ENCODE measurements at regions not wholly inside any gene's neighbourhood (a gene's known extent, or its start where the extent isn't known, plus 50 kb on each side); places are given as distances from the start of the nearest gene placed in this dataset.
A peak's percentile ranks its signal among the peaks of the same experiment; 100 is the strongest.

DNA sequence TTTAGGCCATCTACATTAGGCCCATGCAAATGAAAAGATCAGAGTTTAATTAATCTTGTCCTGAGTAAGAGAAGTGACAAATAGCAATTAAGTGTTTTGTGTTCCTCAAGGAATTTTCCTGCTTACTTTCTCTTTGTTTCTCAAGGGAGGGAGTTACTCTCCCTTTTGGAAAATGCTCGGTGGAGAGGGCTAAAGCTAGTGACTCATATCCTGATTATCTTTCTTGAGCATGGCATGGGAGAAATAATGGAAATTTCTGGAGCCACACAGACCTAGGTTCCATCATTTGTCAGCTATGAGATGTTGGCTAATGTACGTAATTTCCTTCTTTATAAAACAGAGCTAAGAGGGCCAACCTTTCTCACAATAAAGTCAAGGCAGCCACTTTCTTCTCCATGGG, 177.1 kb downstream of the ETAA1 start:
- no peak overlapping the region for H3K4me3 ChIP-seq (ENCODE audit: low read depth, low read length)
- TF ChIP-seq CTCF (conservative IDR thresholded peaks at IDR 0.05; ENCODE audit: low read depth, low read length) = no peak
- DNase-seq (ENCODE audit: low read depth) = no peak

DNA sequence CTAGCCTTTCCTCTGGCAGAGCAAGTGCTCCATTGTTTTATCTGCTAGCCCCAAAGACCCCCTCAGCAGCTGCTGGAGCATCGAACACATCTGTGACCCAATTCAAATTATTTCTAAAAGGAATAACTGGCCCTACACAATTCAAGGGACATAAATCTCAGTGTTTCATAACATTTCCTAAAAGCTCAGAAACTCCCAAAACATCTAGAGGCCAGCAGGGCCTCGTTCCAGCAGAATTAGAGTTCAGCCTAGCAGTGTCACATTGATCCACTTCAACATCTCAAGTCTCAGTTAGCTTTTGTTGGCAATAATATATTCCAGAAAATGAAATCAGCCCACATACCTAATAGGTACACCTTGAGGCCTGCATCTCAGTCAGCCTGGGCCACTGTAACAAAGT, 179.1 kb downstream of the ETAA1 start:
- TF ChIP-seq CTCF (conservative IDR thresholded peaks at IDR 0.05; ENCODE audit: low read depth, low read length) = no peak
- H3K4me3 ChIP-seq (ENCODE audit: low read depth, low read length) = no peak overlapping the region
- DNase-seq (ENCODE audit: low read depth) = no peak

GRCh38 chr2:67576991-67577390, 179.9 kb downstream of the ETAA1 start:
- no peak for TF ChIP-seq CTCF (conservative IDR thresholded peaks at IDR 0.05; ENCODE audit: low read depth, low read length)
- DNase-seq (ENCODE audit: low read depth) = no peak
- no peak overlapping the region for H3K4me3 ChIP-seq (ENCODE audit: low read depth, low read length)

DNA sequence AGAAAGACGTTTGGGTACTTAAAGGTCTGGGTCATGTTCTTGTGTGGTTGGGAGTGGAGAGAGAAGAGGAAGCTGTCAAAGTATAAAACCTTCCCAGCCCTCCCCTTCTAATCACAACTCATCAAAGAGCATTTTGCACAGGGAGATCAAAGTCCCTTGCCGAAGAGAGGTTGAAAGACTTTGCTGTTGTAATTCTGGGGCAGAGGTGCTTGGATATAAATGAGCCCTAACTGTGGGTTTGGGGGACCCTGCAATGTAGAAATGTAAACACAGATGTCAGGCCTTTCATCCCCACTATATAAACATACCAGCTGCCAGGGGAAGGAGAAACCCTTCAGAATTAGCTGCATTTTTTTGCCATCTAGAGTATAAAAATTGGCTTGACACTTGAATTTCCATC, 182.1 kb downstream of the ETAA1 start:
- DNase-seq (ENCODE audit: low read depth) = no peak
- TF ChIP-seq CTCF (conservative IDR thresholded peaks at IDR 0.05; ENCODE audit: low read depth, low read length) = no peak
- H3K4me3 ChIP-seq (ENCODE audit: low read depth, low read length) = no peak overlapping the region

DNA sequence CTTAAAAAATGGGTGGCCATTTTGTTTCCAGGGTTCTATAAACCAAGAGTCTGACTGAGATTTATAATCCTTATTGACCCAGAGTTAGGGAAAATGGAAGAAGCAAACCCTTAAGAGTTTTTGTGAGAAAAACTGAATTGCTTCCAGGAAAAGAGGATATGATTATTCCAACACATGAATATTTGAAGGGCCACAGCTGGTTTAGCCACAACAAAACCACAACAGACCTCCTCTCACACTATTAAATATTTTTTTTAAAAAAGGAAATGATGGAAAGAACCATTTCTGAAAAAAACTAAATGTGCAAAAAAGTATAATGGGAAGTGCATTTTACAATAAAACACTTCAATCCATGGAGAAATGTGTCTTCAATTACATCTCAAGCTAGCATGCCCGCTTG, 182.7 kb downstream of the ETAA1 start:
- no peak for TF ChIP-seq CTCF (conservative IDR thresholded peaks at IDR 0.05; ENCODE audit: low read depth, low read length)
- DNase-seq (ENCODE audit: low read depth) = no peak
- no peak overlapping the region for H3K4me3 ChIP-seq (ENCODE audit: low read depth, low read length)

DNA sequence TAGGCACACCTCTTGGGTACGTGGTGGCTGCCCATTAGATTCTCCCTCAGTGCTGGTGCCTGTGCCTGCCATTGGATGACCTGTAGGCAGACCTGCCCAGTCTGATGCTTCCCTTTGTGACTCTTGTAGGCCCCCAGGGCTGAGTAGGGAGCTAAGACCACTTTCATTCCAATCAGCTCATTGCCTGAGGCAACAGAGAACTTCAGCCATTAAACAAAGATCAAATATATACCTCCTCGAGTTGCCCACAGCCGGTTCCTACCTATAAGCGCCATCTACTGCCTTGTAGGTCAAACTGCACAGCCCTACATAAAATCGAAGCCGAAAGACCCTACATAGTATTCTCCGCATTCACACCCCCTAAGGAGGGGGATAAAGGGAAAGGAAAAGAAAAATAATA, 184.6 kb downstream of the ETAA1 start:
- no peak overlapping the region for H3K4me3 ChIP-seq (ENCODE audit: low read depth, low read length)
- peak; percentile 33 for TF ChIP-seq CTCF (conservative IDR thresholded peaks at IDR 0.05; ENCODE audit: low read depth, low read length)
- no peak for DNase-seq (ENCODE audit: low read depth)

- TF ChIP-seq CTCF (conservative IDR thresholded peaks at IDR 0.05; ENCODE audit: low read depth, low read length) = no peak
- no peak overlapping the region for H3K4me3 ChIP-seq (ENCODE audit: low read depth, low read length)
- no peak for DNase-seq (ENCODE audit: low read depth)
Observed at GRCh38 chr2:67583185-67583584, 186.1 kb downstream of the ETAA1 start.
